ENCODE measurements at regions not wholly inside any gene's neighbourhood (a gene's known extent, or its start where the extent isn't known, plus 50 kb on each side); places are given as distances from the start of the nearest gene placed in this dataset.

GRCh38 chr17:79542718-79543117 lies 68.1 kb downstream of the RBFOX3 start:
- TF ChIP-seq CTBP1 (IDR thresholded peaks at IDR 0.05; ENCODE audit: borderline replicate concordance) (no peak), ELF4 (IDR thresholded peaks at IDR 0.05) (no peak), TARDBP (IDR thresholded peaks at IDR 0.05) (no peak), BHLHE40 (IDR thresholded peaks at IDR 0.05; ENCODE audit: borderline replicate concordance) (no peak), ARNT (IDR thresholded peaks at IDR 0.05) (no peak), SUZ12 (IDR thresholded peaks at IDR 0.05) (no peak), HDGF (IDR thresholded peaks at IDR 0.05; ENCODE audit: borderline replicate concordance) (no peak), FOXK2 (IDR thresholded peaks at IDR 0.05) (no peak), LEF1 (IDR thresholded peaks at IDR 0.05; ENCODE audit: borderline replicate concordance) (no peak), SP1 (IDR thresholded peaks at IDR 0.05) (no peak), NFRKB (IDR thresholded peaks at IDR 0.05) (no peak), FOXA1 (IDR thresholded peaks at IDR 0.05) (no peak), ZNF384 (IDR thresholded peaks at IDR 0.05) (no peak)
